Mucosa of descending colon (tissue), 3 donors: ENCODE measurements at regions not wholly inside any gene's neighbourhood (a gene's known extent, or its start where the extent isn't known, plus 50 kb on each side); places are given as distances from the start of the nearest gene placed in this dataset.

ENCODE experiments used
- ATAC-seq: fragments of 200-7000 bp; cut with Tn5 transposase; one replicate; pipeline ENCODE4 v1.9.1; 2020; ENCODE audit warnings: mild to moderate bottlenecking, moderate library complexity
- DNase-seq, 3 donors: peaks; one replicate each; pipeline ENCODE4 v3.0.0-alpha.2; 2020
- H3K36me3 ChIP-seq: fragments of 200-600 bp; one replicate; pipeline ENCODE4 v1.8.0; 2021; ENCODE audit warnings: low read depth, mild to moderate bottlenecking
- H3K4me1 ChIP-seq: fragments of 200-600 bp; one replicate; pipeline ENCODE4 v1.8.0; 2021; ENCODE audit warnings: low read depth, mild to moderate bottlenecking
- H3K4me3 ChIP-seq: fragments of 200-600 bp; one replicate; pipeline ENCODE4 v1.8.0; 2021; ENCODE audit warnings: mild to moderate bottlenecking
- H3K9me3 ChIP-seq: fragments of 200-600 bp; one replicate; pipeline ENCODE4 v1.8.0; 2021; ENCODE audit warnings: mild to moderate bottlenecking
- CTCF ChIP-seq: fragments of 200-600 bp; IDR thresholded peaks from one replicate; pipeline ENCODE4 v1.8.0; 2022; ENCODE audit warnings: antibody characterized with exemption, mild to moderate bottlenecking
- intact Hi-C, 2 donors: fragments of 100-400 bp; cut with DNase I in 1 of 2; cut with micrococcal nuclease in 1 of 2; formaldehyde crosslinking; loops; one replicate each; pipeline versions ENCODE4 v1.11.0 to v1.11.1; 2022; cut with DNase I, micrococcal nuclease
- donor health status: DM: no; HTN: no; CAD: no; lungs with moderate emphysema.
- donor health status: DM: no; HTN: no; CAD: no.
- donor health status: DM: no; HTN: yes; CAD: no.

- Histone ChIP-seq H3K36me3 (no peaks in the 10 kb centered on the region), H3K4me1 (no peaks in the 10 kb centered on the region), H3K9me3 (no peaks in the 10 kb centered on the region), H3K4me3 (no peak overlapping the region)
- TF ChIP-seq CTCF, result no peak
- intact Hi-C loops, result no loop called here
- DNase-seq (no peak), ATAC-seq (no peak)
Measured at GRCh38 chr5:89020926-89021610, 138.1 kb upstream of the MEF2C start.

DNA sequence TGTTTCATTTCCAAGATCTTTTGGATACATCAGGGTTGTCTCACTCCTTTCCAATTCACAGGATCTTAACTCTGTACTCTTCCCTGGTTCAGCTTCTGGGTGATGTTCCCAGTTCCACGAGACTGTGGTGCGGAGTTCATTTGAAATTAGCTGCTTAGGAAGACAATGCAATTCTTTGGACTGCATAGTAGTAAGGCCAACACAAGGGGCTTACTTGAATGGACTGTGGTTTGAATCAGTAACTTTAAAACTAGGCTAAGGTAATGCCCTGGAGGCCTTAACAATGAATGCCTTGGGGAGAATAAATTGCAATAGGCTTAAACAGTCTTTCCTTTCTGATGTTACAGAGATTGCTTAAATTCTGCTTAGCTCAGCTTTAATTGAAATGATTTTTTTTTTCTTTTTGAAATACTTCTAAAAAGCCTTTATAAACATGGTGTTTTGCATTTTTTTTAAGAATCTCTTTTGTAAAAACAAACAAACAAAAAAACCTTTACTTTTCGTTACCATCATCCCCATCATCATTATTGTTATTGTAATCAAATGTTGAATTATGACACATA lies 133.8 kb upstream of the MEF2C start:
- Histone ChIP-seq H3K4me3 (no peak overlapping the region), H3K4me1 (no peaks in the 10 kb centered on the region), H3K36me3 (no peaks in the 10 kb centered on the region), H3K9me3 (no peaks in the 10 kb centered on the region)
- no peak for TF ChIP-seq CTCF
- ATAC-seq (no peak), DNase-seq (no peak)
- intact Hi-C loops, result no loop called here

DNA sequence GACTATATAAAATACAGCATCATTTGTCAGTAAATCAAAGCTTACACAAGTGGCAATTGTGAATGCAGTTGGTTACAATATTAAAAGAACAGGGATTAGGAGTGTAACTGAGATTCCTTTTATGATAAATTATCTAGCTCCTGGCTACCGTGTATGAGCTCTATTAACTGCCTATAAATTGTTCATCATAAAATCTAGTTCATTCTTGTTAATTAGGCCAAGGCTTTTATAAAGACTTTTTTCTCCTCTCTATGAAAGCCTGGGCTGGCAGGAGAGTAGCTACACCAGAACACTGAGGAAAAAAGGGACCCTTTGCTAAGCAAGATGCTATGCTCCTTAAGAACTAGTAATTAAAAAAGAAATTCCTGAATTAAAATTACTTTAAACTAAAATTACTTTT lies 132.4 kb upstream of the MEF2C start:
- H3K36me3 ChIP-seq, result no peaks in the 10 kb centered on the region
- H3K4me3 ChIP-seq, result no peak overlapping the region
- no peak for DNase-seq
- no peaks in the 10 kb centered on the region for H3K4me1 ChIP-seq
- no peak for ATAC-seq
- no peak for TF ChIP-seq CTCF
- intact Hi-C loops, result no loop called here
- H3K9me3 ChIP-seq, result no peaks in the 10 kb centered on the region

DNA sequence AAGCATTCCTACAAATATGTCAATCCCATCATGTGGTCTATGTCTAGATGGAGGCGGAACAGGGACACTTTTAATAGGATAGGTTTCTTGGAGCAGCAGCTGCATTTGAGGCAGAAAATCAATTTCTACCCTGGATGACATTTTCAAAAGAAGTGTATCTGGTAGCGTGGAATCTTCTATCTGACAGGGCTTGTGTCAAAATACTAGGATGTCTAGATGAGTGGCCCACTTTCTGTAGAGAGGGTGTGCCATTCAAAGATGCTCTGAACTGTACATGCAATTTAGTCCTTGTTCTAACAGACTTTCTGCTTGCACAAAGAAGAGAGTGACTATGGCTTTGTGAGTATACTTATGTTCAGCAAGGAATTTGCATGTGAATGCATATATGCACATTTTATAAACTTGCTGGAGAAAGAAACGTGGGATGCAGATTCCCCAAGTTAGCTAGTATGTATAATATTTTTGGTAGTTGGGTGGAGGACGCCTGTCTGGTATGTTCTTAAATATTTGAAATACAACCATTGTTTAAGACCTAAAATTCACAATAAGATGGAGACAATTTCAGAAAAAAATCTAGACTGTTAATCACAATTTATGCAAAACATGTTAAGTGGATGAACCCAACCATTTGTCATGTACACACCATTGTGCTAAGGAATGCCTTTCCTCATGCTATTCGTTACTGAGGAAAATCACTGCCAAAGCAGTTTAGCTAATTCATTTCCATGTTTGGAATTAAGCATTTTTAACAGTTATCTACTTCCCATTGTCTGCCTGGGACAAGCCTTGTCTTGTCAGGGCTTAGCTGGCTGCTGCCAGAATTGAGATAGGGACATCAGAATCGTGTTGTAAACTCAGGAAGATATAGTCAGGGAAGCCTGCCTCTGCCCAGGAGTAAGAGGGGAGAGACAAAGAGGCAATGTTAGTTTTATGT lies 129.1 kb upstream of the MEF2C start:
- no peak overlapping the region for H3K4me3 ChIP-seq
- DNase-seq (no peak), ATAC-seq (no peak)
- intact Hi-C loops, result no loop called here
- no peak for TF ChIP-seq CTCF
- H3K36me3 ChIP-seq, result no peaks in the 10 kb centered on the region
- no peaks in the 10 kb centered on the region for H3K4me1 ChIP-seq
- no peaks in the 10 kb centered on the region for H3K9me3 ChIP-seq

- intact Hi-C loops, result no loop called here
- no peak for ATAC-seq
- no peak overlapping the region for H3K4me3 ChIP-seq
- H3K9me3 ChIP-seq, result no peaks in the 10 kb centered on the region
- no peaks in the 10 kb centered on the region for H3K4me1 ChIP-seq
- no peak for DNase-seq
- no peak for TF ChIP-seq CTCF
- no peaks in the 10 kb centered on the region for H3K36me3 ChIP-seq
Measured at GRCh38 chr5:89010512-89010911, 127.5 kb upstream of the MEF2C start.
